NCI-H345 treated with DMSO at 0.1 percent for 48 hours (cell line): ENCODE measurements at regions not wholly inside any gene's neighbourhood (a gene's known extent, or its start where the extent isn't known, plus 50 kb on each side); places are given as distances from the start of the nearest gene placed in this dataset.
"Not testable (repeated sequence)": the region's sequence is repeated elsewhere in the genome, so short reads cannot be mapped to it uniquely, and the experiment has no call there.

Source experiments
- DNase-seq: peaks from one replicate; lab custom pipeline; 2025; ENCODE audit not compliant: unreplicated experiment; lab: John Stamatoyannopoulos, UW

- DNase-seq: no peak
Measured at GRCh38 chr1:68673771-68674170, 176.9 kb upstream of the DEPDC1 start.

- DNase-seq: no peak
Measured at GRCh38 chr1:68675336-68675735, 178.5 kb upstream of the DEPDC1 start.

- DNase-seq: no peak
Measured at GRCh38 chr1:68677684-68678351, 180.9 kb upstream of the DEPDC1 start.

DNA sequence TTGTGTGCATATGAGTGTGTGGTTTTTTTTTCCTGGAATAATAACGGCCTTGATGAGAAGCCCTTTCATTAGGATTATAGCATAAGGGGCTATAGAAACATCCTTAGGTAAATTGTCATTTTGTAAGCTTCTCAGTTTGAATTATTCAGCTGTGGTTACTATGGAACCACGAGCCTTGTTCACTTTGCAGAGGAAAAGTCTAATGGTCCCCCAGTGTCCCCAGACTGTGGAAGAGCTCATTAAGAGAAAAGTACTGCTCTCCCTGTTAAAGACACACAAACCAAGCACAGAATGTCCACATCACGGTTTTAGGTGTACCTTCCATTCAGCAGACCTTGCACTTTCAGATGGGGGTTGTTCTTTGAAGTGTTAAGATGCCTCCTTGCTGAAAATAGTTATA is 199.3 kb upstream of the DEPDC1 start:
- no peak for DNase-seq

DNA sequence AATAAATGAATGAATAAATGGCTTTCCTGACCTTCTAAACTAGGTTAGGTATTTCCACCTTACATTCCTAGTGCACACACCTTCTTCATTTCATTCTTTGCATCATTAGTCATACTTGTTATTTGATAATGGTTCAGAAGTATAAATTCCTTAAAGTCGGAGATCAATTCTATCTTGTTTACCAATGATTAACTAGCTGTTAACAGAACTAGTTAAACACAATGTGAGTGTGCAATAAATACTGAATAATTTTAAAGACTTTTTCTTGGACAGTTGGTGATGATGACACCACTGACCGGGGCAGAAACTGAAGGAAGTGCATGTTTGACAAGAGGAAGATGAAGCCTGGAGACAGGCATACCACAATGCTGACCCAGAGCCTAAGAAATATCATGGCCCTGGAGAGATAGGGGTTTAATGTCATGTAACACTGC is 207.1 kb upstream of the DEPDC1 start:
- DNase-seq: no peak

DNA sequence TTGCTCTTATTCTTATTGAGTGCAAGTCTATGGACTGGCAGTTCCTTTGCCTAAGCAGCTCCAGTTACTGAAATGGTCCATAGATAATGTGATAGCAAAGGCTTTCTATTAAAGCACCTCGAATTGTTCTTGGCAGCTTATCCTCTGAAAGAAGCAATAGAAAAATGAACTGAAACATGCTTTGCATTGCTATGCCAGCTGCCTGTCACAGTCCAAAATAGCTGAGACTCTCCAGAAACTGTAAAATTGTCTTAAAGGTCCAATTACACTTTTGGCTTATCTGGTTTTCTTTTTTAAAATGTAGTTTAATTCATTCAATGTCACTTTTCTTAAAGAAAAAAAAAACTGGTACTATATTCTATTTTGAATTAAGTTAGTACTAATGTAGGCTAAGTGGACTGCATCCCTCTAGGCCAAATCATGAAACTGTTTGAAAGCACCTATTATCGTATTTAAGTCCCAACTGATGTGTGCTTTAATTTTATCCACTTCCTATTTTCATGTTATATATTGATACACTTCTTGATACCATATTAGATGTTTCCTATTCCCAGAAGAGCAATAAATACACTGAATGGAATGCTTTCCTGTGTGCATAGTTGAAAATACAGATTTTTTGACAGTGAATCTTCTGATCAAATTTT is 208.0 kb upstream of the DEPDC1 start:
- no peak for DNase-seq

- DNase-seq: no peak
Measured at GRCh38 chr1:68705466-68705865, 208.6 kb upstream of the DEPDC1 start.

DNA sequence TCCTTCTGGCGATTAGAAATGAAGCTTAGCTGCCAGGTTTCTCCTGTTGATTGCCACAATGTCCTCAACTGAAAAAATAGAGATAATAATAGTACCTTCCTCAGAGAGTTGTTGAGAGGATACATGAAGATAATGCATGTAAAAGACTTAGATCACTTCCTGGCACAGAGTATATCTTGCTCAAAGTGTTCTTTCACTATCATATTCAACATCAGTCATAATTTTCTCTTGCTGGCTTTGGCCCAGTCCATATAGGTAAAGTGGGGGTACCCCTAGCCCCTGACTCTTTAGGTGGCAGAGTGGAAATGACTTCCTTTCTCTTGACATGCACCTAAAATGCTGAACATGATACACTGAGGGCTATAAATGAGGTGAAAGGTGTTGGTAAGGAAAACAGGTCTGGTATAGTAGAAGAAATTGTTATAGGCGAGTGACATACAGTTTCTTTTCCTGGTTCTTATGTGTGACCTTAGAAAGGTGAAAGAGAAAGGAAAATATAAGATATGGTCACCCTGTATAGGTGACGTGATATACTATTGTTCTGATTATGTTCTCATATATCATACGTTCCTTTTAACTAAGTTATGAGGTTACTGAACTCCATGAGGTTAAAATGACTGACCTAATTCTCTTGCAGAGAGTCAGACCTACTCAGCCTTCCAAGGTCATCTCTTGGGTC is 209.9 kb upstream of the DEPDC1 start:
- no peak for DNase-seq

- no peak for DNase-seq
Measured at GRCh38 chr1:68717330-68717729, 220.4 kb upstream of the DEPDC1 start.

DNA sequence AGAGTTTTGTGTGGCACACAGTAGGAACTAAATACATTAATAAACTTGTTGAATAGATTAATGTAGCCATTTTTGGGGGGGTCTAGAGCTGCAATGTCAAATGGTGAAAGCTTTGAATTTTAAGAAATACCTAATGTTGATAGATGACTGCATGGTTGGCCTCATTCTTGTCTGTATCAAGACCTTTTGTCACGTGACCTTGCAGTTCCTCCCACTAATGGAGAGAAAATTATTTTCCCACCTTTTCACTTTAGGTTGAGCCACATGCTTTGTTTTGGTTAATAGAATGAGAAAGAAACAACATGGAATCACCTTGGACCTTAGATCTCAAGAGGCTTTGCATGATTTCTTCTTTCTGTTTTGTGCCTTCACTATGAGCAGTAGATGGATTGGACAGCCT is 223.6 kb upstream of the DEPDC1 start:
- DNase-seq: no peak

- no peak for DNase-seq
Measured at GRCh38 chr1:68723791-68724190, 226.9 kb upstream of the DEPDC1 start.

DNA sequence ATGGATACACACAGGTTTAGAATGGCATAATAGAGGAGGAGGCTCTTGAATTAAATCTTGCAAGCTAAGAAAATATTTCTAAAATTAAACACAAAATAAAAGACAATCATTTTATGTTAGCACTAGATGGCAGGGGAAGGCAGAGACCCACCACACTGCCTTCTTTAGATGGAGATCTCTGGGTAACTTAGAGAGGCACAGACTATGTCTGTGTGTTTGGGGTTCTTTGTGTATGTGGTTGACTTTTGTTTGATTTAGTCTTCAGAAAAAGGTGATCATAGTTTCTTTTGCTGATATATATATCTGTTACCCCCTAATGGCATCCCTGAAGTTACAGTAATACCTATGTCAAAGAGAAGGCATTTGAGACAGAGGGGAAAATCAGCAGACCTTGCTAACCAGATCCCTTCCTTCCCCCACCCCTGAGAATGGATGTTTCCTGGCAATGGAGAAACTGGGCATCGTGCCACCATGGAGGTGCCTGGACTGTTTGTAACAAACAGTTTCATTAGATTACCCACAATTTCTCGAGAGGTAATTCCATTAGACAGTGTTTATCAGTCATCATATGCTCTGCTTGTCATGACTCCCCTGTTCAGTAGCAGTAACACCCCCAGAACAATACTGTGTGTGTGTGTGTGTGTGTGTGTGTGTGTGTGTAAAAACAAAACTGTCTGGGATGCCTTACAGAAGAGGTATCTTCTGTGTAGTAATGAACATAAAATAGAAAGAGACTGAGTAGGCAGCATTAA is 228.3 kb upstream of the DEPDC1 start:
- DNase-seq: no peak

DNA sequence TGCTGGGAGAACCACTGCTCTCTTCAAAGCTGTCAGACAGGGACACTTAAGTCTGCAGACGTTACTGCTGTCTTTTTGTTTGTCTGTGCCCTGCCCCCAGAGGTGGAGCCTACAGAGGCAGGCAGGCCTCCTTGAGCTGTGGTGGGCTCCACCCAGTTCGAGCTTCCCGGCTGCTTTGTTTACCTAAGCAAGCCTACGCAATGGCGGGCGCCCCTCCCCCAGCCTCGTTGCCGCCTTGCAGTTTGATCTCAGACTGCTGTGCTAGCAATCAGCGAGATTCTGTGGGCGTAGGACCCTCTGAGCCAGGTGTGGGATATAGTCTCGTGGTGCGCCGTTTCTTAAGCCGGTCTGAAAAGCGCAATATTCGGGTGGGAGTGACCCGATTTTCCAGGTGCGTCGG is 242.6 kb upstream of the DEPDC1 start:
- DNase-seq: not testable (repeated sequence)

DNA sequence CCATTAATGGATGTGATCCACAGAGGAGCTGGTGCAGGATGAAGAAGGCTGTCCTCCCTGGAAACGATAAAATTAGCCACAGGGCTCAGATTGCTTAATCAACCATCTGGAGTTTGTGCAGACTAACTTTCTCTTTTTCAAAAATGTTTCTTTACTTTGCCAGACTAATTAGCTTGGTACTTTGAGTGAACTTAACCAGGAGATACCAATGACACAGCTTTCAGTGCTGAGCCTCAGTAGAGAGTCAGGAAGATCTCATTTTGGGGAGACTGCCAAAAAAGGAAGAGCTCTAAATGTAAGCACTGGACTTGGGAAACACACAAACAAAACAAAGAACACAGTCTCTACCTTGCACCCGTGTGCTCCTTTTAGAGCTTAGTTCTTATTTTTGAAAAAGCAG is 248.1 kb upstream of the DEPDC1 start:
- no peak for DNase-seq

- DNase-seq: no peak
Measured at GRCh38 chr1:68745451-68745850, 248.6 kb upstream of the DEPDC1 start.

- DNase-seq: no peak
Measured at GRCh38 chr1:68746378-68746777, 249.5 kb upstream of the DEPDC1 start.

DNA sequence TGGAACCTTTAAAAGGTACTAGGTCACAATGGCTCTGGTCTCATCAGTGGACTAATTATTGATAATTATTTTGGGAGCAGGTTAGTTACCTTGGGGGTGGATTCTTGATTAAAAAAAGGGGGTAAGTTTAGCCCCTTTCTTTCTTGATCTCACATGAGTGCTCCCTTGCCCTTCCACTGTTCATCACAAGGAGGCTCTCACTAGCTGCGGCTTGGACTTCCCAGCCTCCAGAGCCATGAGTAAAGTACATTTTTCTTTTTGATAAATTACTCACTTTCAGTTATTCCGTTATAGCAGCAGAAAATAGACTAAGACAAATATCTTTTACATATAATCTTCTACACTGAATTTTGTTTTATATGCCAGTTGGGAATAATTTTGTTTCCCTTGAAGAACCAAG is 254.8 kb upstream of the DEPDC1 start:
- no peak for DNase-seq

DNA sequence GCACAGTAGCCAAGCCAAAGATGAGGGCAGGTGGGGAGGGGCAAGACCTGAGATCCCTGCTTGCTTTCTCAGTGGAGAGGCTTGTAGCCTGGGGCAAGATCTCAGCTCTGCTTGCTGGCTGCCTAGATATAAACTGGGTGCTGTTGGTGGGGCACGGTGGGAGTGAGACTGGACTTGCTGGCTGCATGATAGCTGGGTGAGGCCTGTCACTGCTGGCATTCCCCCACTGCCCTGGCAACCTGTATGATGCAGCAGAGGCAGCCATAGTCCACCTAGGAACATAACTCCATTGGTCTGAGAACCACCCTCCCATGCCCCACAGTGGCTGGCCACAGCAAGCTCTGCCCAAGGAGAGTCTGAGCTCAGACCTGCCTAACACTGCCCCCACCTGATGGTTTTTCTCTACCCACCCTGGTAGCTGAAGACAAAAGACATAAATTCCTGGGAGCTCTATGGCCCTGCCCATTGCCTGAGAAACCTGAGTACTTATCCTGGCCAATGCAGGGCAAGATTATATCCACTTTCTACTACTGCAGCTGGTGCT is 261.9 kb upstream of the DEPDC1 start:
- no peak for DNase-seq

DNA sequence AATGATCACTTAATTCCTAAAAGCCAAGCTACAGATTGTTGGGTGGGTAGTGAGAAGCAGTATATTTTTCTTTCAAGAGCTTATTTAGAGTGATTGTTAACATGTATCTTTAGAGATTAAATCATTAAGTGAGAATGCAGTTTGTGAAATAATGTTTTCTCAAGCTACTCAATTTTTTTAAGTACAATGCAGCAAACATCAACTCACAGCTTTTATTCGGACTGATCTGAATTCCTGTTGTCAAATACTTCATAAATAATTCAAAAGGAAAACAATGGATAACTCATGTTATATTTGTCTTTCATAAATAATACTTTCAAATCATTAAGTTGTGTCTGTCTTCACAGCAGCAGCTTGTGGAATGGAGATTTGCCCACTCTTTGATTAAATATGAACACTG is 271.1 kb upstream of the DEPDC1 start:
- DNase-seq: no peak

GRCh38 chr1:68770817-68771216 is 273.9 kb upstream of the DEPDC1 start:
- DNase-seq: no peak

DNA sequence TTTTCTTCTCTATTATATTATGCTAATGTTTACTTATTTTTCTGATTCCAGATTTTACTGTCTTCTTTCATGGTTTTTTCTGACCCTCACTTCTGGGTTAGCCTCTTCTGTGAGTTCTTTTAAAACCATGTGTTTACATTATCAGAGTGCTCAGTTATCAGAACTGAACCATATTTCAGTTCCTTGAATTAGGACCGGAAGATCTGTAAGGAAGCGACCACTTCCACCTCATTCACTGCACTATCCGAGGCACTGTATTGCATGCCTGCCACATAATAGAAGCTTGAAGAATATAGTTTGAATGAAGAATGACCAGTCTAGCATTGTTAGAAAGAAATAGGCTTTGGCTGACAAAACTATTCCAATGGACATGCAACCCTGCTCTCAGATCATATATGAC is 281.0 kb upstream of the DEPDC1 start:
- DNase-seq: no peak
